H1 (cell line): ENCODE measurements at regions not wholly inside any gene's neighbourhood (a gene's known extent, or its start where the extent isn't known, plus 50 kb on each side); places are given as distances from the start of the nearest gene placed in this dataset.

Experiments used
- CTCF ChIA-PET: fragments of 300-600 bp; sonication (Branson Sonifier 250); formaldehyde crosslinking; loops from one replicate; lab custom pipeline; 2021; ENCODE audit not compliant: partially characterized antibody; lab: Charles Lee
- POLR2A ChIA-PET: fragments of 300-600 bp; sonication (Branson Sonifier 250); formaldehyde crosslinking; loops from one replicate; lab custom pipeline; 2021; ENCODE audit warnings: inconsistent platforms; ENCODE audit not compliant: partially characterized antibody; lab: Charles Lee
- DNase-seq, 2 experiments: peaks; one replicate each; pipeline versions ENCODE4 v3.0.0 to v3.0.0-alpha.2; 2010 to 2022; ENCODE audit warnings: low spot score in 2 of 2, low read depth in 1 of 2, mixed read lengths in 1 of 2
- FAIRE-seq: peaks from 2 replicates; lab custom pipeline; 2011; peaks lifted over from hg19 to GRCh38; lab: Jason Lieb, UNC
- H2AFZ ChIP-seq: 2 replicates; pipeline ENCODE4 v1.8.1; 2012; ENCODE audit warnings: low read length, inconsistent platforms
- H2AK5ac ChIP-seq: 2 replicates; pipeline ENCODE4 v1.6.1; 2013; ENCODE audit warnings: low read depth, low read length
- H2BK120ac ChIP-seq: replicated peaks from 2 replicates; pipeline ENCODE3; 2013; ENCODE audit warnings: low read depth, low read length, inconsistent platforms
- H2BK12ac ChIP-seq: 2 replicates; pipeline ENCODE4 v1.6.1; 2013; ENCODE audit warnings: low read depth, low read length
- H2BK15ac ChIP-seq: 2 replicates; pipeline ENCODE4 v1.6.1; 2013; ENCODE audit warnings: low read length
- H2BK20ac ChIP-seq: 2 replicates; pipeline ENCODE4 v1.6.1; 2013; ENCODE audit warnings: low read length
- H2BK5ac ChIP-seq: 2 replicates; pipeline ENCODE4 v1.6.1; 2013; ENCODE audit warnings: low read depth, low read length
- H3K14ac ChIP-seq: 2 replicates; pipeline ENCODE4 v1.6.1; 2013; ENCODE audit warnings: inconsistent platforms; ENCODE audit not compliant: insufficient read length
- H3K18ac ChIP-seq: 2 replicates; pipeline ENCODE4 v1.6.1; 2013; ENCODE audit warnings: low read length; ENCODE audit errors: extremely low read depth
- H3K23ac ChIP-seq: 2 replicates; pipeline ENCODE4 v1.6.1; 2013; ENCODE audit warnings: inconsistent platforms; ENCODE audit not compliant: insufficient read length
- H3K23me2 ChIP-seq: 2 replicates; pipeline ENCODE4 v1.6.1; 2013; ENCODE audit warnings: low read depth, low read length
- H3K27ac ChIP-seq: 2 replicates; pipeline ENCODE4 v1.6.1; 2011; ENCODE audit warnings: low read depth, low read length, inconsistent platforms
- H3K27me3 ChIP-seq, 4 experiments: replicated peaks in 1 of 4; 1 replicate in 1 of 4; 2 replicates in 3 of 4; pipeline versions ENCODE4 v1.6.1 to v1.8.1; 2011 to 2013; ENCODE audit warnings: low read length in 3 of 4, mild to moderate bottlenecking in 3 of 4, inconsistent platforms in 2 of 4, mixed read lengths in 2 of 4, moderate library complexity in 1 of 4; ENCODE audit not compliant: control insufficient read depth in 3 of 4, insufficient read depth in 3 of 4; ENCODE audit errors: extremely low read depth in 1 of 4
- H3K36me3 ChIP-seq, 4 experiments: 2 replicates each; pipeline versions ENCODE4 v1.6.1 to v1.8.1; 2011 to 2013; ENCODE audit warnings: mild to moderate bottlenecking in 4 of 4, low read length in 3 of 4, moderate library complexity in 2 of 4, control low read depth in 1 of 4, inconsistent platforms in 1 of 4; ENCODE audit not compliant: insufficient read depth in 4 of 4, control insufficient read depth in 2 of 4
- H3K4ac ChIP-seq: replicated peaks from 2 replicates; pipeline ENCODE3; 2013; ENCODE audit warnings: low read length, low read depth, mixed read lengths, inconsistent platforms; ENCODE audit not compliant: insufficient read length
- H3K4me1 ChIP-seq, 4 experiments: replicated peaks in 1 of 4; 1 replicate in 1 of 4; 2 replicates in 3 of 4; pipeline versions ENCODE4 v1.6.1 to v1.8.1; 2011 to 2013; ENCODE audit warnings: low read length in 3 of 4, inconsistent platforms in 2 of 4, mixed read lengths in 1 of 4; ENCODE audit not compliant: insufficient read depth in 4 of 4, control insufficient read depth in 3 of 4
- H3K4me2 ChIP-seq, 2 experiments: 2 replicates each; pipeline versions ENCODE4 v1.6.1 to v1.8.1; 2011 to 2013; ENCODE audit warnings: low read depth in 2 of 2, low read length in 2 of 2, control low read depth in 1 of 2, inconsistent platforms in 1 of 2, mild to moderate bottlenecking in 1 of 2; ENCODE audit not compliant: insufficient read depth in 1 of 2
- H3K4me3 ChIP-seq, 4 experiments: fragments of 200-600, 300-600 bp in 1 of 4; sonication (generic), shearing (Covaris generic), sonication (Bioruptor Twin) in 1 of 4; 2 replicates each; pipeline versions ENCODE4 v1.5.1 to v1.8.1; 2011 to 2016; ENCODE audit warnings: low read length in 4 of 4, low read depth in 3 of 4, control low read depth in 2 of 4, inconsistent platforms in 2 of 4, mild to moderate bottlenecking in 2 of 4, mixed read lengths in 1 of 4, moderate library complexity in 1 of 4; ENCODE audit not compliant: insufficient read depth in 2 of 4; ENCODE audit errors: extremely low read depth in 1 of 4
- H3K56ac ChIP-seq: replicated peaks from 2 replicates; pipeline ENCODE3; 2013; ENCODE audit warnings: low read depth, mild to moderate bottlenecking, mixed read lengths, low read length, inconsistent platforms; ENCODE audit not compliant: insufficient read length
- H3K79me1 ChIP-seq: 2 replicates; pipeline ENCODE4 v1.6.1; 2013; ENCODE audit warnings: low read depth, low read length, control low read depth
- H3K79me2 ChIP-seq, 2 experiments: 2 replicates each; pipeline versions ENCODE4 v1.6.1 to v1.8.1; 2012 to 2013; ENCODE audit warnings: low read length in 2 of 2, mild to moderate bottlenecking in 2 of 2, inconsistent platforms in 1 of 2; ENCODE audit not compliant: insufficient read depth in 2 of 2, control insufficient read depth in 1 of 2
- H3K9ac ChIP-seq, 4 experiments: replicated peaks in 1 of 4; 1 replicate in 1 of 4; 2 replicates in 3 of 4; pipeline versions ENCODE4 v1.6.1 to v1.8.1; 2011 to 2013; ENCODE audit warnings: low read depth in 3 of 4, low read length in 3 of 4, control low read depth in 2 of 4, mild to moderate bottlenecking in 2 of 4, moderate library complexity in 2 of 4, inconsistent platforms in 1 of 4; ENCODE audit errors: extremely low read depth in 1 of 4
- H3K9me3 ChIP-seq, 2 experiments: 2 replicates each; pipeline versions ENCODE4 v1.6.1 to v1.8.1; 2012 to 2013; ENCODE audit warnings: mild to moderate bottlenecking in 2 of 2, moderate library complexity in 2 of 2, control low read depth in 1 of 2, inconsistent platforms in 1 of 2, low read depth in 1 of 2, low read length in 1 of 2, mixed read lengths in 1 of 2; ENCODE audit not compliant: insufficient read depth in 2 of 2
- H4K20me1 ChIP-seq, 2 experiments: replicated peaks in 1 of 2; 2 replicates each; pipeline versions ENCODE3 to v1.8.1; 2011 to 2013; ENCODE audit warnings: inconsistent platforms in 2 of 2, low read length in 2 of 2, mild to moderate bottlenecking in 1 of 2; ENCODE audit not compliant: insufficient read depth in 2 of 2, control insufficient read depth in 1 of 2
- H4K5ac ChIP-seq: 2 replicates; pipeline ENCODE4 v1.6.1; 2013; ENCODE audit warnings: low read length, low read depth, mixed read lengths, inconsistent platforms; ENCODE audit not compliant: insufficient read length
- H4K8ac ChIP-seq: 2 replicates; pipeline ENCODE4 v1.8.0; 2013; ENCODE audit warnings: mild to moderate bottlenecking, moderate library complexity, low read length, inconsistent platforms; ENCODE audit not compliant: insufficient read depth; ENCODE audit errors: extremely low read depth
- H4K91ac ChIP-seq: replicated peaks from 2 replicates; pipeline ENCODE3; 2013; ENCODE audit warnings: low read length, mixed read lengths, inconsistent platforms; ENCODE audit not compliant: insufficient read length
- ASH2L ChIP-seq: fragments of 200-600, 300-600 bp; sonication (generic); IDR thresholded peaks from one replicate; pipeline ENCODE4 v1.7.1; 2017; ENCODE audit warnings: low read length
- ATF2 ChIP-seq: IDR thresholded peaks from 2 replicates; pipeline ENCODE4 v1.6.1; 2012; ENCODE audit warnings: low read length, inconsistent platforms
- E2F6 ChIP-seq: IDR thresholded peaks from 2 replicates; pipeline ENCODE4 v1.6.1; 2012; ENCODE audit warnings: inconsistent platforms
- EGR1 ChIP-seq: IDR thresholded peaks from 2 replicates; pipeline ENCODE4 v1.6.1; 2011; ENCODE audit warnings: low read depth, low read length, borderline replicate concordance
- FOSL1 ChIP-seq: IDR thresholded peaks from 2 replicates; pipeline ENCODE4 v1.6.1; 2011; ENCODE audit warnings: mild to moderate bottlenecking, low read depth, low read length, moderate library complexity; ENCODE audit not compliant: insufficient read depth
- POLR2AphosphoS5 ChIP-seq: IDR thresholded peaks from 2 replicates; pipeline ENCODE4 v1.6.1; 2011; ENCODE audit warnings: low read depth, low read length
- RFX5 ChIP-seq: IDR thresholded peaks from 2 replicates; pipeline ENCODE4 v1.6.1; 2011; ENCODE audit warnings: low read depth, low read length, improper control_type of control experiment, borderline replicate concordance
- RNF2 ChIP-seq: fragments of 200-900, 300-1000 bp; sonication (generic); IDR thresholded peaks from 2 replicates; pipeline ENCODE4 v1.7.1; 2016; ENCODE audit warnings: borderline replicate concordance, low read depth, mild to moderate bottlenecking, antibody characterized with exemption, low read length; ENCODE audit not compliant: poor library complexity, severe bottlenecking; ENCODE audit errors: missing control alignments
- SIN3A ChIP-seq, 2 experiments: IDR thresholded peaks in 1 of 2; conservative IDR thresholded peaks in 1 of 2; 2 replicates each; pipeline ENCODE4 v1.6.1; 2011 to 2012; ENCODE audit warnings: low read length in 2 of 2, improper control_type of control experiment in 1 of 2, low read depth in 1 of 2, mild to moderate bottlenecking in 1 of 2
- SIRT6 ChIP-seq: IDR thresholded peaks from one replicate; pipeline ENCODE4 v1.7.1; 2012; ENCODE audit warnings: low read length, inconsistent platforms
- SP1 ChIP-seq: IDR thresholded peaks from 2 replicates; pipeline ENCODE4 v1.6.1; 2011; ENCODE audit warnings: low read depth, low read length
- SP2 ChIP-seq: IDR thresholded peaks from 2 replicates; pipeline ENCODE4 v1.6.1; 2012; ENCODE audit warnings: mild to moderate bottlenecking, low read length, inconsistent platforms
- SUZ12 ChIP-seq: fragments of 200-600 bp; sonication (generic); IDR thresholded peaks from 2 replicates; pipeline ENCODE4 v1.6.1; 2012; ENCODE audit warnings: mild to moderate bottlenecking, inconsistent platforms, low read length, moderate library complexity, mixed read lengths
- TBP ChIP-seq: IDR thresholded peaks from 2 replicates; pipeline ENCODE4 v1.6.1; 2011; ENCODE audit warnings: low read depth, low read length, improper control_type of control experiment

GRCh38 chr7:91722831-91723230, 157.7 kb downstream of the MTERF1 start:
- Histone ChIP-seq H3K4me3 (no peak overlapping the region), H3K23me2 (no peaks in the 10 kb centered on the region), H3K27me3 (no peaks in the 10 kb centered on the region; a peak in 1 of 7 replicates), H2BK5ac (no peak overlapping the region), H2BK15ac (no peak overlapping the region), H3K9me3 (no peaks in the 10 kb centered on the region), H4K20me1 (no peaks in the 10 kb centered on the region), H3K4ac (no peak overlapping the region), H2AK5ac (no peak overlapping the region), H3K27ac (no peak overlapping the region), H2BK120ac (no peak overlapping the region), H3K4me1 (peaks cover 0 to 3% (median 0%) of the 10 kb centered on the region in 4 experiments; a peak in 1 of 7 replicates), H4K91ac (no peak overlapping the region), H3K56ac (no peak overlapping the region), H2BK12ac (no peak overlapping the region), H4K5ac (no peak overlapping the region), H3K4me2 (no peak overlapping the region), H2BK20ac (no peak overlapping the region), H3K36me3 (no peaks in the 10 kb centered on the region), H3K79me2 (no peaks in the 10 kb centered on the region), H3K79me1 (no peaks in the 10 kb centered on the region), H3K14ac (no peak overlapping the region), H4K8ac (no peak overlapping the region), H3K9ac (no peak overlapping the region), H3K23ac (no peak overlapping the region), H2AFZ (no peak overlapping the region), H3K18ac (no peak overlapping the region)
- CTCF ChIA-PET = no interaction called here
- POLR2A ChIA-PET = no interaction called here
- DNase-seq (no peak), FAIRE-seq (no peak)
- TF ChIP-seq RFX5 = no peak
- TF ChIP-seq SP2 = no peak
- TF ChIP-seq E2F6 = no peak
- no peak for TF ChIP-seq POLR2AphosphoS5
- TF ChIP-seq FOSL1 = no peak
- no peak for TF ChIP-seq SP1
- no peak for TF ChIP-seq SUZ12
- no peak for TF ChIP-seq TBP
- no peak for TF ChIP-seq EGR1
- no peak for TF ChIP-seq SIRT6
- no peak for TF ChIP-seq RNF2
- TF ChIP-seq ATF2 = no peak
- no peak for TF ChIP-seq SIN3A (conservative IDR thresholded peaks at IDR 0.05 in 1 of 2, IDR thresholded peaks at IDR 0.05 in 1 of 2; ENCODE audit: low read depth in 1 of 2, low read length in 2 of 2)
- TF ChIP-seq ASH2L = no peak
